ENCODE measurements at regions not wholly inside any gene's neighbourhood (a gene's known extent, or its start where the extent isn't known, plus 50 kb on each side); places are given as distances from the start of the nearest gene placed in this dataset.

- Histone ChIP-seq H3K36me3 (no peaks in the 10 kb centered on the region), H3K9me3 (no peaks in the 10 kb centered on the region), H3K4me3 (no peak overlapping the region), H3K27ac (no peak overlapping the region), H3K27me3 (no peaks in the 10 kb centered on the region), H3K4me1 (no peaks in the 10 kb centered on the region)
- intact Hi-C loops (cut with DNase I): no loop called here
- TF ChIP-seq CTCF (IDR thresholded peaks at IDR 0.05): no peak
- no peak for DNase-seq (ENCODE audit: low spot score in 2 of 2)
Measured at GRCh38 chr6:55003719-55004430, 157.3 kb downstream of the FAM83B start.

- no peaks in the 10 kb centered on the region for H3K4me1 ChIP-seq
- no peak for TF ChIP-seq CTCF (IDR thresholded peaks at IDR 0.05)
- intact Hi-C loops (cut with DNase I): no loop called here
Measured at GRCh38 chr6:55009131-55009530, 162.6 kb downstream of the FAM83B start.

GRCh38 chr6:55011034-55011433, 163.3 kb upstream of the HCRTR2 start:
- no peaks in the 10 kb centered on the region for H3K4me1 ChIP-seq
- no peak for DNase-seq (ENCODE audit: low spot score in 2 of 2)
- TF ChIP-seq CTCF (IDR thresholded peaks at IDR 0.05): no peak
- no peak overlapping the region for H3K4me3 ChIP-seq
- H3K27ac ChIP-seq: no peak overlapping the region
- intact Hi-C loops (cut with DNase I): no loop called here
- no peaks in the 10 kb centered on the region for H3K36me3 ChIP-seq
- H3K9me3 ChIP-seq: no peaks in the 10 kb centered on the region
- H3K27me3 ChIP-seq: no peaks in the 10 kb centered on the region

More at GRCh38 chr6:55009131-55009530, 162.6 kb downstream of the FAM83B start:
- no peak overlapping the region for H3K4me3 ChIP-seq
- H3K9me3 ChIP-seq: no peaks in the 10 kb centered on the region
- no peak for DNase-seq (ENCODE audit: low spot score in 2 of 2)
- no peak overlapping the region for H3K27ac ChIP-seq
- no peaks in the 10 kb centered on the region for H3K36me3 ChIP-seq
- H3K27me3 ChIP-seq: no peaks in the 10 kb centered on the region

GRCh38 chr6:55012454-55012853, 161.9 kb upstream of the HCRTR2 start:
- Histone ChIP-seq H3K27me3 (no peaks in the 10 kb centered on the region), H3K4me1 (no peaks in the 10 kb centered on the region), H3K4me3 (no peak overlapping the region), H3K27ac (no peak overlapping the region), H3K36me3 (no peaks in the 10 kb centered on the region), H3K9me3 (no peaks in the 10 kb centered on the region)
- TF ChIP-seq CTCF (IDR thresholded peaks at IDR 0.05): no peak
- intact Hi-C loops (cut with DNase I): no loop called here
- no peak for DNase-seq (ENCODE audit: low spot score in 2 of 2)

GRCh38 chr6:55014321-55015088, 159.8 kb upstream of the HCRTR2 start:
- no peak for DNase-seq (ENCODE audit: low spot score in 2 of 2)
- H3K36me3 ChIP-seq: no peaks in the 10 kb centered on the region
- no peak overlapping the region for H3K4me3 ChIP-seq
- intact Hi-C loops (cut with DNase I): no loop called here
- H3K27me3 ChIP-seq: no peaks in the 10 kb centered on the region
- H3K27ac ChIP-seq: no peak overlapping the region
- no peaks in the 10 kb centered on the region for H3K4me1 ChIP-seq
- H3K9me3 ChIP-seq: no peaks in the 10 kb centered on the region
- TF ChIP-seq CTCF (IDR thresholded peaks at IDR 0.05): no peak

Measured in ascending aorta (tissue), 2 donors.